Astrocyte of the cerebellum (primary cell): ENCODE measurements at regions not wholly inside any gene's neighbourhood (a gene's known extent, or its start where the extent isn't known, plus 50 kb on each side); places are given as distances from the start of the nearest gene placed in this dataset.

Source experiments
- DNase-seq: peaks from one replicate; pipeline ENCODE4 v3.0.0-alpha.2; 2011; ENCODE audit warnings: low read depth
- H3K4me3 ChIP-seq: 2 replicates; pipeline ENCODE4 v1.5.1; 2011; ENCODE audit warnings: mild to moderate bottlenecking, low read depth, low read length, moderate library complexity
- in situ Hi-C: cut with HindIII; loops from 2 replicates; pipeline ENCODE4 v1.10.0; 2017; ENCODE audit warnings: low sequenced_read_pairs
- TF ChIP-seq, protein P1 (sequence below): IDR thresholded peaks from 2 replicates; pipeline ENCODE4 v1.5.1; 2012; ENCODE audit warnings: low read length, low read depth, moderate library complexity, mild to moderate bottlenecking; ENCODE audit errors: missing control alignments

DNA sequence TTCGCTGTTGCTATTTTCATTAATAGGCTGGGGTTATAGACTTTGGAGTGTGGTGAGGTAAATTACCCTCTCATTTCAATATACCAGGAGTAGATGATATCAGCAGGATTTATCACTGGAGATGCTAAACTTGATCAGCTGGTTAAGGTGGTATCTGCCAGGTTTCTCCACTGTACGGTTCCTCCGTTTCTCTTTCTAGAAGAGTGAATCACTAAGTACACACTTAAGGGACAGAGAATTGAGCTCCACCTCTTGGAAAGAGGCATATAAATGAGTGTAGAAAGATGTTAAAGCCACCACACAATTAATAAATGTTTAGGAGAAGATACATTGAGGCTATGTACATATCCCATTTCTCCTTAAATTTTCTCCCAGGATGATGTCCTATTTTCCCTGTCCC, 277.4 kb upstream of the GRIP1 start:
- in situ Hi-C loops: no loop called here
- no peak overlapping the region for H3K4me3 ChIP-seq
- DNase-seq: no peak
- TF ChIP-seq, protein P1, sequence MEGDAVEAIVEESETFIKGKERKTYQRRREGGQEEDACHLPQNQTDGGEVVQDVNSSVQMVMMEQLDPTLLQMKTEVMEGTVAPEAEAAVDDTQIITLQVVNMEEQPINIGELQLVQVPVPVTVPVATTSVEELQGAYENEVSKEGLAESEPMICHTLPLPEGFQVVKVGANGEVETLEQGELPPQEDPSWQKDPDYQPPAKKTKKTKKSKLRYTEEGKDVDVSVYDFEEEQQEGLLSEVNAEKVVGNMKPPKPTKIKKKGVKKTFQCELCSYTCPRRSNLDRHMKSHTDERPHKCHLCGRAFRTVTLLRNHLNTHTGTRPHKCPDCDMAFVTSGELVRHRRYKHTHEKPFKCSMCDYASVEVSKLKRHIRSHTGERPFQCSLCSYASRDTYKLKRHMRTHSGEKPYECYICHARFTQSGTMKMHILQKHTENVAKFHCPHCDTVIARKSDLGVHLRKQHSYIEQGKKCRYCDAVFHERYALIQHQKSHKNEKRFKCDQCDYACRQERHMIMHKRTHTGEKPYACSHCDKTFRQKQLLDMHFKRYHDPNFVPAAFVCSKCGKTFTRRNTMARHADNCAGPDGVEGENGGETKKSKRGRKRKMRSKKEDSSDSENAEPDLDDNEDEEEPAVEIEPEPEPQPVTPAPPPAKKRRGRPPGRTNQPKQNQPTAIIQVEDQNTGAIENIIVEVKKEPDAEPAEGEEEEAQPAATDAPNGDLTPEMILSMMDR: no peak

- DNase-seq: no peak
- H3K4me3 ChIP-seq: no peak overlapping the region
- in situ Hi-C loops: no loop called here
- TF ChIP-seq, protein P1: no peak
Measured at GRCh38 chr12:66959276-66959675, 280.4 kb upstream of the GRIP1 start.

DNA sequence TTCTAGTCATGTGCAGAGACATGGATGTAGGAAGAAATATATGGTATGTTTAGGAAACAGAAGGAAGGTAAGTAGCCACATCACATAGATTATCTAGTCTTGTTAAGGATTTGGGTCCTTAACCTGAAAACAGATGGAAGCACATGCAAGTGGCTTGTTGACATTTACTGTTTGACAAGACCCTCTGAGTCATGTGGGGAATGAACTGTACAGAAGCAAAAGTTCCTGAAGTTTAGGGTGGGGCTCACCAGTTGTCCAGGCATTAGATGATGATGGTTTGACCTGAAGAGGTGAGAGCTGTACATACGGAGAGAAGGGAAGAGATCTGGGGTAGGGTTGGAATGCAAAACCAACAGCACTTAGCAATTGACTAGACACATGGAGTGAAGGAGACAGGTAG, 281.1 kb upstream of the GRIP1 start:
- H3K4me3 ChIP-seq: no peak overlapping the region
- in situ Hi-C loops: no loop called here
- DNase-seq: no peak
- TF ChIP-seq, protein P1: no peak

GRCh38 chr12:66960704-66961690, 282.1 kb upstream of the GRIP1 start:
- DNase-seq: no peak
- in situ Hi-C loops: no loop called here
- no peak overlapping the region for H3K4me3 ChIP-seq
- TF ChIP-seq, protein P1: no peak

DNA sequence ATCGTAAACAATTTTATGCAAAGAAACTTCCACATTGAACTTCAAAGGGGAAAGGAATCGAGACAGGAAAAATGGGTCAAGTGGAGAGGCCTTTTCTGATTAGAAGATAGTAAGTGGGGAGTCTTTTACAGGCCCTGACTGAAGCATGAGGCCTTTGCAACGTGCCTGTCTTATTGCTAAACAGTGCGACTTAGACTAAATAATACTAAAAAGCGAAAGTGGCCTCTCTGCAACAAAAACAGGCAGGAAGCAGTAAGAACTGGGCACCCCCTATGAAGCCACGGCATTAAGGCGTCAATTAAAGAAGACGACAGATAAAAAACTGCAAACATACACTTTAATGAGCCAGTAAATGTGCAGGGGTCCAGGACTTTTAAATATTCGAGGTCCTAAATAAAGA, 283.4 kb upstream of the GRIP1 start:
- DNase-seq: no peak
- in situ Hi-C loops: no loop called here
- TF ChIP-seq, protein P1: no peak
- no peak overlapping the region for H3K4me3 ChIP-seq

DNA sequence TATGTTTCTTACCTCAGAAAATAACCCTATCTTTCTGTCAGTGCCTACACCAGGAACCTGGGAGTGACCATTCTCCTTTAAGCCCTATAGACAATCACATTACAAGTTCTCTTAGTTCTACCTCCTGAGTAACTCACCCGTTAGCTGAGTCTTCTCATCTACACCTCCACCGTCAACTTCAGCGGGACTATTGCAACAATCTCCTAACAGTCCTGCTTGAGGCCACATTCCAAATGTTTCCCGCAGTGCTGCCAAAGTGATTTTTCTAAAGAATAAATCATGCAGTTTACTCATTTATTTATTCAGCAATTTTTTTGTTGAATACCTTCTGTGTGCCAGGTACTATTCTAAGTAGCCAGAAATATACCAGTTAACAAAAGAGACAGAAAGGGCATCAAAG, 285.0 kb upstream of the GRIP1 start:
- TF ChIP-seq, protein P1: no peak
- no peak overlapping the region for H3K4me3 ChIP-seq
- DNase-seq: no peak
- in situ Hi-C loops: no loop called here
